ENCODE measurements at regions not wholly inside any gene's neighbourhood (a gene's known extent, or its start where the extent isn't known, plus 50 kb on each side); places are given as distances from the start of the nearest gene placed in this dataset.

- TF ChIP-seq, protein P1, sequence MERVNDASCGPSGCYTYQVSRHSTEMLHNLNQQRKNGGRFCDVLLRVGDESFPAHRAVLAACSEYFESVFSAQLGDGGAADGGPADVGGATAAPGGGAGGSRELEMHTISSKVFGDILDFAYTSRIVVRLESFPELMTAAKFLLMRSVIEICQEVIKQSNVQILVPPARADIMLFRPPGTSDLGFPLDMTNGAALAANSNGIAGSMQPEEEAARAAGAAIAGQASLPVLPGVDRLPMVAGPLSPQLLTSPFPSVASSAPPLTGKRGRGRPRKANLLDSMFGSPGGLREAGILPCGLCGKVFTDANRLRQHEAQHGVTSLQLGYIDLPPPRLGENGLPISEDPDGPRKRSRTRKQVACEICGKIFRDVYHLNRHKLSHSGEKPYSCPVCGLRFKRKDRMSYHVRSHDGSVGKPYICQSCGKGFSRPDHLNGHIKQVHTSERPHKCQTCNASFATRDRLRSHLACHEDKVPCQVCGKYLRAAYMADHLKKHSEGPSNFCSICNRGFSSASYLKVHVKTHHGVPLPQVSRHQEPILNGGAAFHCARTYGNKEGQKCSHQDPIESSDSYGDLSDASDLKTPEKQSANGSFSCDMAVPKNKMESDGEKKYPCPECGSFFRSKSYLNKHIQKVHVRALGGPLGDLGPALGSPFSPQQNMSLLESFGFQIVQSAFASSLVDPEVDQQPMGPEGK (CRISPR knock-in tag; IDR thresholded peaks at IDR 0.05; ENCODE audit: borderline replicate concordance): no peak
- TF ChIP-seq ISL1 (CRISPR knock-in tag; IDR thresholded peaks at IDR 0.05): no peak
- TF ChIP-seq ZNF70 (CRISPR knock-in tag; IDR thresholded peaks at IDR 0.05): no peak
These were observed 321.5 kb upstream of the ZNF32 start (continued) for GRCh38 chr10:43970018-43970698.

GRCh38 chr10:43969506-43969905 is 320.8 kb upstream of the ZNF32 start:
- no peak for ATAC-seq
- no peak for TF ChIP-seq ZNF565 (CRISPR knock-in tag; conservative IDR thresholded peaks at IDR 0.05; ENCODE audit: low read depth)
- no peak for TF ChIP-seq SNAI2 (CRISPR knock-in tag; IDR thresholded peaks at IDR 0.05)
- no peak for TF ChIP-seq ZC3H10 (CRISPR knock-in tag; IDR thresholded peaks at IDR 0.05)
- TF ChIP-seq TCF4 (CRISPR knock-in tag; IDR thresholded peaks at IDR 0.05; ENCODE audit: borderline replicate concordance): no peak
- TF ChIP-seq, protein P2, sequence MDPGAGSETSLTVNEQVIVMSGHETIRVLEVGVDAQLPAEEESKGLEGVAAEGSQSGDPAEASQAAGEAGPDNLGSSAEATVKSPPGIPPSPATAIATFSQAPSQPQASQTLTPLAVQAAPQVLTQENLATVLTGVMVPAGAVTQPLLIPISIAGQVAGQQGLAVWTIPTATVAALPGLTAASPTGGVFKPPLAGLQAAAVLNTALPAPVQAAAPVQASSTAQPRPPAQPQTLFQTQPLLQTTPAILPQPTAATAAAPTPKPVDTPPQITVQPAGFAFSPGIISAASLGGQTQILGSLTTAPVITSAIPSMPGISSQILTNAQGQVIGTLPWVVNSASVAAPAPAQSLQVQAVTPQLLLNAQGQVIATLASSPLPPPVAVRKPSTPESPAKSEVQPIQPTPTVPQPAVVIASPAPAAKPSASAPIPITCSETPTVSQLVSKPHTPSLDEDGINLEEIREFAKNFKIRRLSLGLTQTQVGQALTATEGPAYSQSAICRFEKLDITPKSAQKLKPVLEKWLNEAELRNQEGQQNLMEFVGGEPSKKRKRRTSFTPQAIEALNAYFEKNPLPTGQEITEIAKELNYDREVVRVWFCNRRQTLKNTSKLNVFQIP (CRISPR knock-in tag; IDR thresholded peaks at IDR 0.05; ENCODE audit: borderline replicate concordance, low read depth): no peak
- TF ChIP-seq PPARA (CRISPR knock-in tag; IDR thresholded peaks at IDR 0.05; ENCODE audit: borderline replicate concordance): no peak
- TF ChIP-seq, protein P1 (CRISPR knock-in tag; IDR thresholded peaks at IDR 0.05; ENCODE audit: borderline replicate concordance): no peak
- TF ChIP-seq ZNF70 (CRISPR knock-in tag; IDR thresholded peaks at IDR 0.05): no peak
- TF ChIP-seq OSR1 (CRISPR knock-in tag; IDR thresholded peaks at IDR 0.05): no peak
- no peak for TF ChIP-seq ZFP30 (CRISPR knock-in tag; IDR thresholded peaks at IDR 0.05)
- TF ChIP-seq ZNF8 (CRISPR knock-in tag; IDR thresholded peaks at IDR 0.05): no peak
- TF ChIP-seq TOX (CRISPR knock-in tag; IDR thresholded peaks at IDR 0.05; ENCODE audit: borderline replicate concordance): no peak
- no peak for TF ChIP-seq ARNTL (CRISPR knock-in tag; IDR thresholded peaks at IDR 0.05; ENCODE audit: borderline replicate concordance, low read depth)
- TF ChIP-seq ESRRG (CRISPR knock-in tag; IDR thresholded peaks at IDR 0.05): no peak
- TF ChIP-seq BACH2 (CRISPR knock-in tag; IDR thresholded peaks at IDR 0.05; ENCODE audit: borderline replicate concordance): no peak
- TF ChIP-seq CSDC2 (CRISPR knock-in tag; IDR thresholded peaks at IDR 0.05): no peak
- TF ChIP-seq CSRNP3 (CRISPR knock-in tag; IDR thresholded peaks at IDR 0.05): no peak
- TF ChIP-seq TSHZ2 (CRISPR knock-in tag; IDR thresholded peaks at IDR 0.05): no peak

- ATAC-seq: no peak
- TF ChIP-seq, protein P1 (CRISPR knock-in tag; IDR thresholded peaks at IDR 0.05; ENCODE audit: borderline replicate concordance): no peak
- no peak for TF ChIP-seq CSDC2 (CRISPR knock-in tag; IDR thresholded peaks at IDR 0.05)
- no peak for TF ChIP-seq ZFP30 (CRISPR knock-in tag; IDR thresholded peaks at IDR 0.05)
- TF ChIP-seq ZNF565 (CRISPR knock-in tag; conservative IDR thresholded peaks at IDR 0.05; ENCODE audit: low read depth): no peak
- TF ChIP-seq RARB (CRISPR knock-in tag; IDR thresholded peaks at IDR 0.05): no peak
- TF ChIP-seq ZNF70 (CRISPR knock-in tag; IDR thresholded peaks at IDR 0.05): no peak
- no peak for TF ChIP-seq ESRRG (CRISPR knock-in tag; IDR thresholded peaks at IDR 0.05)
- TF ChIP-seq ZFP3 (CRISPR knock-in tag; IDR thresholded peaks at IDR 0.05): no peak
- TF ChIP-seq BACH2 (CRISPR knock-in tag; IDR thresholded peaks at IDR 0.05; ENCODE audit: borderline replicate concordance): no peak
- TF ChIP-seq TSHZ2 (CRISPR knock-in tag; IDR thresholded peaks at IDR 0.05): no peak
These were observed 320.3 kb upstream of the ZNF32 start for GRCh38 chr10:43968961-43969360.

Data from SK-N-SH treated with all-trans-retinoic acid at 6 μM for 48 hours (cell line).